Activated CD8-positive, alpha-beta memory T cell treated with anti-CD3 and anti-CD28 coated beads, Interleukin-2, amount 50 U/mL, for 48 hours (primary cell): ENCODE measurements at regions not wholly inside any gene's neighbourhood (a gene's known extent, or its start where the extent isn't known, plus 50 kb on each side); places are given as distances from the start of the nearest gene placed in this dataset.

Experiments
- DNase-seq: peaks from one replicate; pipeline ENCODE4 v3.0.0-alpha.2; 2020

DNA sequence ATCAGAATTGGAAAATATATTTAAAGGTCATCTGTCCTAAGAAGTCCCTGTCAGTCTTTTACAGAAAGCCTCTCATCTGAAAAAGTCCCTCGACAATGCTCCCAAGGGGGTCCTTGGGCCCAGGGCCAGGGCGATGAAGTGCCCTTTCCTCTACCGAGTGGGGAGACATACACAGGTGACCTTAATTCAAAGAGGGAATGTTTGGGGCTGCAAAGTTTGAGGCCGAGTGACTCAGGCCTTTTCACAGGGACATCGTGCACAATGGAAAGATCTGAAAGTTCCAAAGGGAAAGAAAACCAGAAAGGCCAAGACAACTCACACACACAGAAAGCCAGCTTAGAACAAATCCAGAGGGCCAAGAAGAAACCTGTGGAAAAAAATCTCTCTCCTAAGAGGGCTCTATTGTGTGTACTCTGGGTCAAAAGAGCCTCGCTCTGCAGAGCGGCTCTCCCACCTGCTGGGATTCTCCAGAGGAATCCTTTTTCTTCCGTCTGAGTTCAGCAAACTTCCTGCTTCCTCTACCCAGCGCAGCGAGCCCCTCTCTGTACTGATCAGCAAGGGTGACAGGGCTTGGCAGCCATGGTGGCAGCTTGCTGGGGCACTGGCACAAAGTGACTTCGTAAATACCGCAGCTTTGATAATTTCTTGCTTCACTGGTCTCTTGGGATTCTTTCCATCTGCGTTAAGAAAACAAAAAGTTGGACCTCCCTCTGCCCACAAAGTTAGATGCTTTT, 259.1 kb downstream of the OPA1 start:
- DNase-seq, result no peak

DNA sequence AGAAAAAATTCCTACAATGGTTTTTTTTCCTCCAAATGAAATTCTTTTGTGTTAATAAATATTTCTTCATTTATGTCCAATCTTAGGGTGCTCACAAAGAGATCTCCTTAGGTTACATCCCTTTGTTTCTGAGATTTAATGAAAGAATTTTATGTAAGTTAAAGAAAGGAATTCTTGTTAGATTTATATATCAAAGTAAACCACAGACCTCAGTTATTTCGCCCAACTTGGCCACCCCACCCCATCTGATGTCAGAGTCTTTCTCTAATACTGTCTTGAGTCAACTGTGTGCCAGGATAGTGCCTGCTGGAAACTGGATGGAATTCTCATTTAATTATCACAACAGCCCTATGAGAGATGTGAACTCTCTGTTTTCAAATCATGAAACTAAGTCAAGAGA, 259.9 kb downstream of the OPA1 start:
- DNase-seq, result no peak

DNA sequence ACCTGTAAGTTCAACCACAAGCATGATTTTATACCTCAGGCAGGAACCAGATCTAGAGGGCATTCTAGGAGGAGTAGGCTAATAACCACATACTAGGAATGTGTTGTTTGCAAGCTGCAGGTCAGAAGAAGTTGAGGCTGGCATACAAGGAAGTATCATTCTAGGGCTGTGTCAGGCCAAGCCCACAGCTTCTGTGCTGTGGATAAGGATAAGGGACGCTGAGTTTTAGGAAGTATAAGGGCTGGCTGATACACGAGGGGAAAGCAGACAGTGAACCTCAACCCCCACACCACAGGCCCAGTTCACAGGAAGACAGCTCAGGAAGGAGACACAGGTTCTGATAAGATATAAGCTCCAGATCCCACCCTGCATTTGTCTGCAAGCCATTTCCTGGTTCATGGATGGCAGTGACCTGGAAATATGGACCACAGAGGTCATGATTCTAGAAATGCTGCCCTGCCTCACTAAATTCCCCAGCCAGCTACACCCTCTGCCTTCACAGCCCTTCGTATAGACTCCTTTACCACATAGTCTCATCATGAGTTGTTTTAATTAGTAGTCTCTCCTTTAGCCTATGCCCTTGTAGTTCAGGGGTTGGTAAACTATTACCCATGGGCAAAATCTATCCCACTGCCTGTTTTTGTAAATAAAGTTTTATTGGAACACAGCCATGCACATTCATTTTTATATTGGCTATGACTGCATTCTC, 260.7 kb downstream of the OPA1 start:
- no peak for DNase-seq

DNA sequence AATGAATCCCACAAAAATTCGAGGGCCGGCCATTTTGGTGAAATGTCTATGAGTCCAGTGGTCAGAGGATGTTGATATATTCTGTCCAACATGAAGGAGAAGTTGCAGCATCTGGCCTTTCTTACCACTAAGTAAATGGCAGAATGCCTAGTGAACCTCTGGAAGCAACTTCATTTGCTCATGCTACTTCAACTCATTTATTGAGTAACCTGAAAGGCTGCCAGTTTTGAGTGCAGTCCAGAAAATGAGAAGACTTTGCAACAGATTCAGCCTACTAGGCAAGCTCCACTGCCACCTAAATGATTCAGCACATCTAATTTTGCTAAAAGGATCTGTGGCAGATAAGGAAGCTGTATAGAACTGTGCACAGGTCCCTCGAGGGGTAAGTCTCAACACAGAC, 265.0 kb downstream of the OPA1 start:
- DNase-seq, result no peak

DNA sequence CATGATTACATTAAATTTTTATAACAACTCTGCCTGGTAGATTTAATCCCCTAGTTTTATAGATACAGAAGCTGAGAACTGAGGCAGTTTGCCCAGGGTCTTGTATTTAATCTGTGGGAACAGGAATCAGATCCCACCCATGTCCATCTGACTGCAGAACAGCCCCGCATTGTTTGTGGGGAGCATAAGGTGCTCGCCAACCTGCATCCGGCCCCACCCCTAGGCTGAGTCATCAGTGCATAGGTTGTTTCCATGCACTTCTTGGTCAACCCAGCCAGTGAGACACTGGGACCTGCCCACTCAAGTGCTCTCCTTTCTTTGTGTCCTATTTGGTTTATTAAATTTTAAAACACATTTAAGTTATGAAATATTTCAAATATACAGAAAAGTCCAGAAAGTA, 266.2 kb downstream of the OPA1 start:
- no peak for DNase-seq

DNA sequence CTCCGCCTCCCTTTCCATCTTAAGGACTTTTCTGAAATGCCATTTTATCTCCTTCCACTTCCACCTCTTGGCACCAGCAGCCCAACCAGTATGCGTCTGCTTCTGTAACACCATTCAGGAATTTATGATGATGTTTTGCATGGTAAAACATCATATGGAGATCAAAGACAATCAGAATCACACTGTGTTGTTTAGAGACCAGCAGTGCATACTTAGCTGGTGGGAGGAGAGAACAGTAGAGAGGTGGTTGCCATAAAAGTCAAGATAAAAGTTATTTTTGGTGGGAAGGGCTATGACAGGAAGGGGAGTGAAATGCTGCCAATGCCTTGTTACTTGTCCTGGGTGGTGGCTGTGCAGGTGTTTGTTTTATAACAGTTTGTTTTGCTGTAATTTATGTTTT, 268.0 kb downstream of the OPA1 start:
- DNase-seq, result no peak

DNA sequence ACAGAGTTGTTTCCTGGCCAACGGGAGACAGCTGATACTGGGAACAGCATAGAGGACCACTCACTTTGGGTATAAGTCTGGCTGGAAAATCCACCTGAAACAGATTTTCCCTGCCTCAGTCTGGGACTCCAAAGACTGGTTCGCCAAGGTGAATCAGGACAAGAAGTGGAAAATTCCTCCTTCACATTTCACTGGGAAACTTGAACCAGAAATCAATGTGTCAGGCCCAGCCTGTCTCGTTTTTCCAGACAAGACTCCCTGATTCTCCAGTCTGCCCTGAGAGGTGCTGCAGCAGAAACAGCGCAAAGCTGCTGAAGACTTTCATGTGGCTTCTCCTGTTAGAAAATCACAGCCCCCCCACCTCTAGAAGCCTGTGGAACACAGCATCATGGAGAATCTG, 269.8 kb downstream of the OPA1 start:
- no peak for DNase-seq

DNA sequence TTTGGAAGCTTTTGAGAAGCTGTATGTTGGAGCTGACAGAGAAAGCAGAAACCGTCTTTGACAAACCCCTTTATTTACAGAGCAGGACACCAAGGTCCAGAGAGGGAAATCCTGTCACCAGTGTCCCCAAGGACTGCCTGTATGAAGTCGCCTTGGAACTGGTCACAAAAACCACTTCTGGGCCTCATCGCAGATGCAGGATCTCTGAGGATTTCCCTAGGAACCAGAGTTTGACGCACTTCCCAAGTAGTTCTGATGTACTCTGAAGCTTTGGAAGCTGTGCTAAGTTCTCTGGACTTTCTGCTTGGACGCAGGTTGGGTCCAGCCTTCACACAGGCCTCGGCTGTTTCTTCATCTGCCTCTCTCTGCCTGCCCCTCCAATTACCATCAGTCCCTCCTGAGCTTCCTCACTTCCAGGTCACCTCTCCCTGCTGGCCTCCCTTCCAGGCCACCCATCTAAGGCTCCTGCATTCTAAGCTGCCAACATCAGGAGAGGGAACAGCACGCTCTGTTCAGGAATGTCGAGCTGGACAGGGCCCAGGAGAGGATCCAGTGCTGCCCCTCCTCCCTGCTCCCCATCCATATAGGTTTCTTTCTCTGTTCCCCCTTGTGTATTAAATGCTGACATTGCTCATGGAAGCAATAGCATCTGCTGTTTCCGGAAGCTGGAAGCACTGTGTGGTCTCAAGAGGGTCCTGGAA, 270.8 kb downstream of the OPA1 start:
- no peak for DNase-seq

DNA sequence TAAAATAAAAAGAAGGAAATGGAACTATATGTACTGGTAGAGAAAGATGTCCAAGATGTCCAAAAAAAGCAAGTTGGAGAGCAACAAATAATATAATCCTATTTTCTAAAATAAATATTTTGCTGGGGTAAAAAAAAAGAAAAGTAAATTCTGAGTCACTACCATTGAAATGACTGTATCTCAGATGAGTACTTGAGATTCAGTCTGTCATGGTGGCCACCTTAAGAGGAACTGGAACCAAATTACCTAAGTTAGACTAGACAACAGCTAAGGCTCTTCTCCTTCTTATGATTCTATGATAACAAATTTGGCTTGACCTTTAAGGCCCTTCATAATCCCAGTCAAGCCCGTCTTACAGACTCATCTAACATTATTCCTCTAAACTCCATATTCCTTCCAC, 270.6 kb upstream of the HES1 start:
- DNase-seq, result no peak

DNA sequence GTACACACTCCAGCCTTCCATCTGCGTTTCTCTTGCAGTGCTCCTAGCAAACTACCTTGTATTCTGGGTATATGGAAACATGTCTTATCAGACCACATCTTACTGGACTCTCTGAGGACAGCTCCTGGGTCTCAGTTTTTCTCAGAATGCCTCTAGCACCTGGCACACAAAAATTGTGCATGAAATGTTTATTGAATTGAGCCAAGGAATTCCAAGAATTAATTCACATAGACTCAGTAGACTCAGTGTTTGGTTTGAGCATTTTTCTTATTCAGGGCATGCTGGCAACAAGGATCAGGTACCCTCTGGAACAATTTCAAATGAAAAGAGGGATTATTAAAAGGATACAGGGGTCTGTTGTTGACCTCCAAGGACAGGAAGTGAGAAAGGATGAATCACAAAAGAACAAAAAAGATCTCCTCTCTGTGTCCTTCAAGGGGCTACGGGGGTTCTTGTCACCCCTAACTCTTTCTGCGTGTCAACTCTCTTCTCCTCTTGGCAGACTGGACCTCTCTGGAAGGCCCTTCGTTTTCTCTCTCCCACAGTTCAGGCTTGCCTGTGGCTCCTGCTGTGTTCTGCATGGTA, 270.0 kb upstream of the HES1 start:
- DNase-seq, result no peak

DNA sequence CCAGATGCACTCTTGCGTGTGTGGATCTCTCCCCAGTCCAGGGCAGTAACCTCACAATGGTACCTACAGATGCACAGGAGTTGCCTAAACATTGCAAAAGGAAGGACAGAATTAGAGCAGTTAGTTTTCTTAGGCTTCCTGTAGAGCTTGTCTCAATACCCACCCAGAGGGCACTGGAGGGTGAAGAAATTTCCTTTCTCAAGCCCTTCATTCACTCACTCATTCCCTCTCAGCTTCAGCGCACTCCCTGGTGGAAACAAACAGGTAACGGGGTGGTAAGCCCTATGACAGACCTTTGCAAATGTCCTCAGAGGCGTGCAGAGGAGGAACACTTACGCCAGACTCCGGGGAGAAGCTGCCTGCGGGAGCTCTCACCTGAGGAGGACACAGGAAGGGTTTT, 267.4 kb upstream of the HES1 start:
- DNase-seq, result no peak

DNA sequence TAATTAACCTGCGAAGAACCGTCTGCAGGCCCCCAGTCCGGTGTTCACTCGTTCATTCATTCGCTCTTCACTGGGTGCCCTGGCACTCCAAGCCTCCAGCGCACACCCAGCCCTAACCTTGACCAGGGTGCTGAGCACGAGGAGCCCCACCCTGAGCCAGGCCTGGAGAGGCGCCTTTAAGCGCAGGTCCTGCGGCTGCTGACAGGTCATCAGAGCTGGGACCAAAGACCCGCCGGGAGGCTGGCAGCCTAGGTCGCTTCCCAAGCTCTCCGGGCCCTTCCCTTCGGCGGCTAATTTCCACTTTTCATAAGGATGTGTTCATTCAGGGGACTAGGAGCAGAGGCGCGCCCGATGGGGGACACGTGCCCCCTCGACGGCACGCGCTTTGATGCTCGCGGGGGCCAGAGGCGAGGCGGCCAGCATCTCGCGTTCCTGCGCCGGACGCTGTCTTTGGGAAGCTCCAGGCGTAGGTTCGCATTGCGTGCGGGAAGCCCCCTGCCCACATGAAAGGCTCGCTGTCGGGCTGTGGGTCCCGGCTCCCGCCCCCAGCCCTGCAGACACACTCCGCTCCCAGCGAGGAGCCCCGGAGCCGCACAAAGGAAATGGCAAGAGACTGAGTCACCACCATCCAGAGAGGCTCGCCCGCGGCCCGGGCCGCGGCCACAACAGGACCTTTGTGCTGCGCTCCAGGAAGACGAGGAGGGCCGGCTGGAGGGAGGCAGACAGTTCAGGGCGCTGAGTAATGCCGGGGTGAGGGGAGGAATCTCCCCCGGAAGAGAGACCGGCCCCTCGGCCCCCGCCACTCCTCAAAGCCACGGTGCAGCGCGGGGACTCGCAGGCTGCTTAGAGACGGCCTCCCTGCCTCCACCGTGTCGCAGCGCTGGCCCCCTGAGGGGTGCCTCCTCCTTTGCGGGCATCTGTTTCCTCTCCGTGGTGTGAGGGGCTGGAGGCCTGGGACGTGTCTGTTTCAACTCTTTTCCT, 266.4 kb upstream of the HES1 start:
- DNase-seq, result peak; percentile 64

DNA sequence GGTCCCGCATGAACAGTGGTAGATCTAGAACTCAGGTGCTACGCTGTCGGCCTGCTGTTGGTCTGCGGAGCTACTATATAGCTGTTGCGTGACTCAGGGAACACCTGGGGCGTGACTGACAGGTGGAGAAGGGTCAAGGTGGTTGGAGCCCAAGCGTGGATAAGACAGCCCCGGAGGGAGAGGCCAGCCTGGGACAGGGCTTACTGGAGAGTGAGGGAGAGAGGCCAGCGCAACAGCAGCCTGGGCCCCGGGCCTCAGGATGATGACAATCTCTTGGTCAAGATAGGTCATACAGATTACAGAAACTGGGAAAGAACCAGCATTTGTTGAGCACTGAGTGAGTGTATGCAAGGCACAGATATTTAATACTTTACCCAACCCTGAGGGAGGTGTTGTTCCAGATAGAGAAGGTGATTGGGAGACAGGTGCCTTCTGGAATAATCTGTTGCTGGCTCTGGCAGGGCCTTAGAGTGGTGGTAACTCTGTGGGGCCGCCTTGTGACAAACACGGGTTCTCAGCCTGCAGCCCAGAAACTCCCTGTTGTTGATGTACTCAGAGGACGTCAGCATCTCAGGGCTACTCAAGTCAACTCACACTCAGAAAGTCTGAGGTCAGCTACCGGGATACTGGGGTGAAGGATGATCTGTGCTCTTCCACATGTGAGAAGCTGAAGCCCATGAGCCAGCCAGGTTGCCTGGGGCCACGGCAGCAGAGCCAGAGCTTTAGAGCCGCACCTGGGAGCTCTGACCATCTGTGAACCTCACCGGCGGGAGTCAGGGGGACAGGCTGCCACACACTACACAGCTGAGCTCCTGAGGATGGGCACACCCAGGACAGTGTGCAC, 265.4 kb upstream of the HES1 start:
- no peak for DNase-seq

DNA sequence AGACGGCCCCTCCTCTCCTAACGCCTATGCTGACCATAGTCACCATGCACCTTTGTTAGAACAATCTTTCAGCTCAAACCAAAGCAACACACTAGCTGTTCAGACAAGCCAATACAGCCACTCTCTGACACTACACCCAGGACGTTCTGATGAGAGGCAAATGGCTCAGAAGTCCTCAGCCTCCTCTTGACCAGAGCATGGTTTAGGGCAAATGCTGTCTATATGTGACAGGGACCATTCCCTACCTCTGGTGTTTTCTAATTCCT, 264.8 kb upstream of the HES1 start:
- DNase-seq, result no peak

DNA sequence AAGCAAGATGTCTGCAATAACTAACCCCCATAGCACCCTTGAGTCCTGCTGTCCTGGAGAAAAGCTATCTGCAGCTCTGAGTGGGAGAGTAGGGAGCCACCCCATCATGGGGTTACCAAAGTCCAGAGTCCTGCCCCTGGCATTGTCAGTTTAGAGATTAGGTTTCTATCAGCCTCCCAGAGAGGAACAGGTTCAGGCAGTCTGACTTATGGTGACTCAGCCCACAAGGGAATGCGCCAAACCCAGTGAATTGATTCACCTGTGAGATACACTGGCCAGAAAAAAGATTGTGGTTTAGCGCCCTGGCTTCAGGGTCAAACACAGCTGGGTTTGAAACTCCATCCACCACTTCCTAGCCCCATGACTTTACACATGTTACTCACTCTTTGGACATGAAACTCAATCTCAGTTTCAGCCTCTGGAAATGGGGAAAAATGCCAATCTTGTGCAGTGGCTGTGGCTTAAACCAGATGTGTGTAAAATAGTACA, 263.6 kb upstream of the HES1 start:
- DNase-seq, result no peak

DNA sequence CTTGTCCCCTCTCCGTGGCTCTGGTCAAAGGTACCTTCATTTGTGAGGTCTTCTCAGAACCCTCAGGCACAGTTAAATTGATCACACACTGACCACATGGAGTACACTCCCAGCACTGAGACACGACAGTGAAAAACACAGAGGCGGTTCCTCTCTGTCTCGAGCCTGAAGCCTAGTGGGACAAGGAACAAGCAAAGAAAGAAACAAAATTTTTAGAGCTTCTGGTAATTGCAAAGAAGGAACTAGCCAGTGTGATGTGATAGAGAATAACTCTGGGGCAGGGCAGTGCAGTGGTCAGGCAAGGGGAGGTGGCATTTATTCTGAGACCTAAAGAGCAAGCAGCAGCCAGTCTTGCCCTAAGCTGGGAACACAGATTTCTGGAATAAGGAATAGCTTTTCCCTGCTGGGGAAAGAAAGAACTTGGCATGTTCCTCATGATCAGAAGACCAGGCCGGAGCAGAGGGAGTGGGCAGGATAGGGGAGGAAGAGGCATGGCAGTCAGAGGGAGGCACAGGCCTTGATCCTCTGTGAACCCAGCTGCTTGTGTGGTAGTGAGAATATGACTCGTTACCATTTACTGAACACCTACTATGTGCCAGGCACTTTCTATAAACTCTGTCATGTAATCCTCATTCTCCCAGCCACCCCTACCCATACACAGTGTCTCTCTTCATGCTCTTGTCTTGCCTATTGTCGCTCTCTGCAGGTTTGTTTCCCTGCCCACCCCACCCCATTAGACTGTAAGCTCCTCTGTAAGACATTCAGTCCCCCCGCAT, 262.3 kb upstream of the HES1 start:
- DNase-seq, result no peak

DNA sequence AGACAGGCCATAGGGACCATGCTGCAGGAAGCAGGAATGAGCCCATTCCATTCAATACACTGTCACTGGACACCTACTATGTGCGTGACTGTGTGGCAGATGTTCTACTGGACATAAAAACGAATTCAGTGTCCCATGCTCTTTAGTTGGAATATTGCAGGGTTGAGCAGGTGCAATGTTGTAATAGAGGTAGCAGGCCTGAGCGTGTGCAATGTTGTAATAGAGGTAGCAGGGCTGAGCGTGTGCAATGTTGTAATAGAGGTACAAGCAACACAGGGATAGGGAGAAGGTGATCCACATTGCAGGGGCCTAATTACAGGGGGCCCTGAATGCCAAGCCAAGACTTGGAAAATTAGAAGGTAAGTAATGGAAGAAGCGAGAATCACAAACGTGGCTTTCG, 261.4 kb upstream of the HES1 start:
- no peak for DNase-seq

DNA sequence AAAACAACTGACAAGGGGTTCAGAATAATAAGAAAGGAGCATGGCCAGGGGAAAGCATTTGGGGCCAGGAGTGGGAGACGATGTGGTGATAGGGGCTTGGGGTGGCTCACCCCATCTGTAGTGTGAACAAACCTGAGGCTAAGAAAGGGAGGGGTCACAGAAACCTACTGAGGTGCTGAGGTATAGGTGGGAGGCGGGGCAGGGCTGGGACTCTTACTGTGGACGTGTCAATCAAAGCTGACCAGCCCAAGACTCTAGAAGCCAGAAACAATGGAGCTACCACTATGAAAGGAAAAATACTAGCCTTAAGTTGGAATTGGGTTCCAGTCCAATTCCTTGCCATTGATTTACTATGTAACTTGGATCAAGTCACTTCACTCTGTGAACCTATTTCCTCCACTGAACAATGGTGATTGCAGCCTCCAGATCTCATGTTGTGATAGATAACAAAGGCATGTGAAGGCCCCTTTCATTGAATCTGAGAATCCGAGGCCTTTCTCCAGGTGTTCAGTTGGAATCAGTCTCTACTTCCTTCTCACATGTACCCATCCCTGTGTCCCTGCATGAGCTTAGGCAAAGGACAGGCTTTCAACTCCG, 260.9 kb upstream of the HES1 start:
- no peak for DNase-seq

DNA sequence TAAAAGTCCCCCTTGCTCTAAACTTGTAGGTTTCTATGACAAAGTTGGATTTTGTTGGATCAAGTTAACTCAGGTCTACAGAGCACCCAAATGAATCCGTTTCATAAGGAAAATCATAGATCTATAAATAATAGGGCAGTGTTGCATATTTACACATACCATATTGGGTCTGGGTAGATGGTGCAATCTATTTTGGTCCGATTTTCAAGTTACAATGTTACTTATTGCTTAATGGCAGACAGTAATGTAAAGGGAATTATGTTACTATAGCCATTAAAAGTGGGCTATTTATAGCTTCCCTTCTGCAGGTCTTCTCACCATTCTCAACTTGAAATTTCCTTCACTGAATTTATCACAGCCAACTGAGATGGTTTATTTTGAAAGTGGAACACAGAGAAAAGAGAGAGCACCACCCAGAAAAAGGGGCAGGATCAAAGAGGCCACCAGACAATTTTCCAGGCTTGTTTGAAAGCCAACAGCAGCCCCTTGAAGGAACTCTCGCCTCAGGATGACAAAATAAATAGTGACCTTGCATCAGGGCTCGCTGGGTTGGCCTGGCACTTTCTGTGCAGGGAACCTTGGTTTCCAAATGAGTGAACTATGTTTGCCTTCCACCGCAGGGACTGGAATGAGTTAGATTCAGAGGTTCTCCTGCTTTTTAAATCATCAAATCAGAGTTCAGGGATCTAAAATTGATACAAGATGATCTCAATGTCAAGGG, 260.2 kb upstream of the HES1 start:
- no peak for DNase-seq
